DOHH2 (cell line): ENCODE measurements at regions not wholly inside any gene's neighbourhood (a gene's known extent, or its start where the extent isn't known, plus 50 kb on each side); places are given as distances from the start of the nearest gene placed in this dataset.

Experiments
- H3F3A ChIP-seq: fragments of 200-600 bp; sonication (generic), shearing (Covaris generic); 2 replicates; pipeline ENCODE4 v1.6.0; 2016; ENCODE audit warnings: antibody characterized with exemption, mild to moderate bottlenecking; ENCODE audit not compliant: control insufficient read depth, insufficient read depth
- H3K27ac ChIP-seq: fragments of 200-600 bp; sonication (generic); 2 replicates; pipeline ENCODE4 v1.5.1; 2014; ENCODE audit warnings: low read depth, mild to moderate bottlenecking, low read length, moderate library complexity
- H3K27me3 ChIP-seq: fragments of 200-600 bp; sonication (generic); 2 replicates; pipeline ENCODE4 v1.6.1; 2014; ENCODE audit warnings: mild to moderate bottlenecking, low read length, mixed read lengths; ENCODE audit not compliant: control insufficient read depth
- H3K36me3 ChIP-seq: fragments of 200-600 bp; sonication (generic); 2 replicates; pipeline ENCODE4 v1.6.1; 2014; ENCODE audit warnings: mild to moderate bottlenecking, low read length, moderate library complexity, mixed read lengths; ENCODE audit not compliant: control insufficient read depth
- H3K4me1 ChIP-seq: fragments of 200-600 bp; sonication (generic); 2 replicates; pipeline ENCODE4 v1.6.1; 2014; ENCODE audit warnings: mild to moderate bottlenecking, low read length, mixed read lengths; ENCODE audit not compliant: control insufficient read depth
- H3K4me2 ChIP-seq: fragments of 200-600 bp; sonication (generic); 2 replicates; pipeline ENCODE4 v1.6.0; 2014; ENCODE audit warnings: mild to moderate bottlenecking, low read length, moderate library complexity
- H3K4me3 ChIP-seq: fragments of 200-600 bp; sonication (generic); 2 replicates; pipeline ENCODE4 v1.5.1; 2014; ENCODE audit warnings: mild to moderate bottlenecking, low read length, mixed read lengths
- H3K79me2 ChIP-seq: fragments of 200-600 bp; sonication (generic); 2 replicates; pipeline ENCODE4 v1.6.1; 2014; ENCODE audit warnings: mild to moderate bottlenecking, low read length, mixed read lengths; ENCODE audit not compliant: control insufficient read depth
- H3K9me2 ChIP-seq: fragments of 200-600 bp; sonication (generic); replicated peaks from 2 replicates; pipeline ENCODE4 v1.6.1; 2014; ENCODE audit warnings: mild to moderate bottlenecking, low read length, mixed read lengths; ENCODE audit not compliant: control insufficient read depth
- H3K9me3 ChIP-seq: fragments of 200-600 bp; sonication (generic); 2 replicates; pipeline ENCODE4 v1.6.1; 2014; ENCODE audit warnings: antibody characterized with exemption, low read length, mixed read lengths; ENCODE audit not compliant: control insufficient read depth, insufficient read depth
- H4K20me1 ChIP-seq: fragments of 200-600 bp; sonication (generic); 2 replicates; pipeline ENCODE4 v1.6.0; 2014; ENCODE audit warnings: low read depth, mild to moderate bottlenecking, antibody characterized with exemption, low read length, moderate library complexity; ENCODE audit not compliant: control insufficient read depth, insufficient read depth
- CTCF ChIP-seq: fragments of 200-600 bp; sonication (generic); IDR thresholded peaks from one replicate; pipeline ENCODE4 v1.5.1; 2014; ENCODE audit warnings: antibody characterized with exemption, mild to moderate bottlenecking, low read depth, low read length; ENCODE audit not compliant: poor library complexity, severe bottlenecking
- EZH2phosphoT487 ChIP-seq: fragments of 200-600 bp; sonication (generic); IDR thresholded peaks from 2 replicates; pipeline ENCODE4 v1.6.1; 2017; ENCODE audit warnings: borderline replicate concordance, mild to moderate bottlenecking, antibody characterized with exemption, low read length, moderate library complexity, mixed read lengths

GRCh38 chr10:31166606-31167005 is 134.9 kb upstream of the ZNF438 start:
- Histone ChIP-seq H3K79me2 (no peaks in the 10 kb centered on the region), H3F3A (no peaks in the 10 kb centered on the region)
- TF ChIP-seq EZH2phosphoT487 (no peak), CTCF (no peak)

GRCh38 chr10:31170636-31171035 is 139.0 kb upstream of the ZNF438 start:
- H3K27me3 ChIP-seq, result no peaks in the 10 kb centered on the region
- H3K9me3 ChIP-seq, result peaks cover 8% of the 10 kb centered on the region; the same call in 1 of the 2 replicates
- no peaks in the 10 kb centered on the region for H3F3A ChIP-seq
- H3K36me3 ChIP-seq, result no peaks in the 10 kb centered on the region
- H4K20me1 ChIP-seq, result no peaks in the 10 kb centered on the region
- no peaks in the 10 kb centered on the region for H3K9me2 ChIP-seq
- no peak overlapping the region for H3K4me3 ChIP-seq
- no peaks in the 10 kb centered on the region for H3K79me2 ChIP-seq
- TF ChIP-seq CTCF (no peak), EZH2phosphoT487 (no peak)
- no peak overlapping the region for H3K4me2 ChIP-seq
- H3K27ac ChIP-seq, result no peak overlapping the region
- H3K4me1 ChIP-seq, result no peaks in the 10 kb centered on the region

More at GRCh38 chr10:31166606-31167005, 134.9 kb upstream of the ZNF438 start:
- H3K27ac ChIP-seq, result no peak overlapping the region
- H3K4me1 ChIP-seq, result no peaks in the 10 kb centered on the region
- no peak overlapping the region for H3K4me3 ChIP-seq
- no peaks in the 10 kb centered on the region for H3K27me3 ChIP-seq
- H3K9me2 ChIP-seq, result no peaks in the 10 kb centered on the region
- no peaks in the 10 kb centered on the region for H4K20me1 ChIP-seq
- H3K9me3 ChIP-seq, result peaks cover 4% of the 10 kb centered on the region; the same call in 1 of the 2 replicates
- no peak overlapping the region for H3K4me2 ChIP-seq
- no peaks in the 10 kb centered on the region for H3K36me3 ChIP-seq

- Histone ChIP-seq H3K4me1 (no peaks in the 10 kb centered on the region), H3K27me3 (no peaks in the 10 kb centered on the region), H3K27ac (no peak overlapping the region), H4K20me1 (no peaks in the 10 kb centered on the region), H3F3A (no peaks in the 10 kb centered on the region), H3K79me2 (no peaks in the 10 kb centered on the region), H3K4me2 (no peak overlapping the region), H3K36me3 (no peaks in the 10 kb centered on the region), H3K4me3 (no peak overlapping the region), H3K9me2 (no peaks in the 10 kb centered on the region), H3K9me3 (peaks cover 8% of the 10 kb centered on the region; the same call in 1 of the 2 replicates)
- no peak for TF ChIP-seq EZH2phosphoT487
- no peak for TF ChIP-seq CTCF
Observed at GRCh38 chr10:31171402-31172083, 139.9 kb upstream of the ZNF438 start.
